ENCODE measurements at regions not wholly inside any gene's neighbourhood (a gene's known extent, or its start where the extent isn't known, plus 50 kb on each side); places are given as distances from the start of the nearest gene placed in this dataset.

DNA sequence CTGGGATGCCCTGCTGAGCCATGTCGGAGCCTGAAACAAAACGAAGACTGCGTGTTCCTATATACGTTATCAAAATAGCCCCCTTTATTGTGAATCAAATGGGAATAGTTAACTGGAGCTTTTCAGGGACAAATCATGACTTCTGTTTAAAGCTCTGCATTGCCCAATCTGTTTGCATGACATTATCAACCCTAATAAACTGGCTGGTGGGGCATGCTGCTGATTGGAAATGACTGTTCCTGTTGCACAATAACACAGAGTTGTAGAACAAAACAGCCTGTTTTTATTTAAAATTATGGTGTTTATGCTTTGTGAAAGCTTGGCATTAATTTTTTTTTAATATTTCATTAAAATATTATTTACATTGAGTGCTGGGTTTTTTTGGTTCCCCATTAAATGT is 215.5 kb downstream of the TMEM167A start:
- no peaks in the 10 kb centered on the region for H3K79me2 ChIP-seq (ENCODE audit: low read depth)
- peaks cover 64% of the 10 kb centered on the region for H3K4me1 Mint-ChIP-seq
- H3K9ac ChIP-seq = no peak overlapping the region
- no peak overlapping the region for H3K4me3 ChIP-seq
- peak overlapping the region; percentile 98 for H3K27ac Mint-ChIP-seq
- H3K4me3 Mint-ChIP-seq = peak overlapping the region; percentile 61
- no peak overlapping the region for H3K27ac ChIP-seq
- H3K4me1 ChIP-seq = peaks cover 60% of the 10 kb centered on the region
- H3K4me2 ChIP-seq = no peak overlapping the region
- H3K36me3 Mint-ChIP-seq = no peaks in the 10 kb centered on the region
- no peaks in the 10 kb centered on the region for H4K20me1 ChIP-seq (ENCODE audit: low read depth)
- H3K27me3 Mint-ChIP-seq (ENCODE audit: insufficient read depth, low read depth) = peaks cover 2% of the 10 kb centered on the region
- H3F3A ChIP-seq (ENCODE audit: low read depth) = peaks cover 36% of the 10 kb centered on the region
- H3K27me3 ChIP-seq = no peaks in the 10 kb centered on the region
- peaks cover 2% of the 10 kb centered on the region for H3K9me3 Mint-ChIP-seq
- TF ChIP-seq EZH2phosphoT487 (IDR thresholded peaks at IDR 0.05) (no peak), EZH2 (IDR thresholded peaks at IDR 0.05) (no peak)
- no peak for DNase-seq (ENCODE audit: low spot score)
- no peaks in the 10 kb centered on the region for H3K9me3 ChIP-seq (ENCODE audit: low read depth)
- no peaks in the 10 kb centered on the region for H3K36me3 ChIP-seq
- H2AFZ ChIP-seq (replicated peaks) = no peak overlapping the region

DNA sequence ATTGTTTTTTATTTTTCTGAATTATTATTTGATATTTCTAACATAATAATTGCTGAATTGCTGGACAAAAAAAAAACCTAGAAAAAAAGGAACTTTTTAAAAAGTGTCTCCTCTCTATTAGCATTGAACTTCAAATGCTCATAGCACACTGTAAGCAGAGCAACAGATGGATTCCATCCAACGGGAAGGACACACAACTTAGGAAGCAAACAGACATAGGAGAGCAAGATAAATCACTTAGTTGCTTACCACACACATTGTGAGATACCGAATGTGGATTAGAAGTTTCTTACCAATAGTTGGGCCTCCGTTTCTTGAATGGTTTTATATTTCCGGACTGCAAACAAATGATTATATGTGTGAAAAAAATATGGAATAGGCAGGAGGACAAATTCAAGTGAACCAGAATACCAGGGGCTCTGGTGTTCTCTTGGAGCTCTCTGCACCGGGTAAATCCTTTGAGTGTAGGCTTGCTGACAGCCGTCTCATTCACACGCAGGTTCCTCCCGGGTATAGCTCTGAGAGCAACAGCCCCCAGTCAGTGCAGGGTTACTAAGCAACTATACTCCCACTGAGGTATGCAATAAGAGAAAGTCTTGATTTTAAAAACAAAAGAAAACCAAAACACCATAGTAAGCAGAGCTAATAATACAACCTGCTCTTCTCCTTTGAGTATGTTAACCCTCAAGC is 217.6 kb downstream of the TMEM167A start:
- H3K9me3 ChIP-seq (ENCODE audit: low read depth) = no peaks in the 10 kb centered on the region
- H3F3A ChIP-seq (ENCODE audit: low read depth) = peaks cover 36% of the 10 kb centered on the region
- H3K27ac ChIP-seq = no peak overlapping the region
- H3K4me3 ChIP-seq = no peak overlapping the region
- peak overlapping the region; percentile 33 for H3K4me2 ChIP-seq
- no peak overlapping the region for H3K9ac ChIP-seq
- H3K4me1 ChIP-seq = peaks cover 64% of the 10 kb centered on the region
- Mint-ChIP-seq H3K27me3 (ENCODE audit: insufficient read depth, low read depth) (no peaks in the 10 kb centered on the region), H3K27ac (peak overlapping the region; percentile 62), H3K4me3 (peak overlapping the region; percentile 69), H3K9me3 (no peaks in the 10 kb centered on the region), H3K4me1 (peaks cover 67% of the 10 kb centered on the region), H3K36me3 (no peaks in the 10 kb centered on the region)
- H2AFZ ChIP-seq (replicated peaks) = no peak overlapping the region
- no peaks in the 10 kb centered on the region for H3K27me3 ChIP-seq
- H3K79me2 ChIP-seq (ENCODE audit: low read depth) = no peaks in the 10 kb centered on the region
- H3K36me3 ChIP-seq = no peaks in the 10 kb centered on the region
- no peak for TF ChIP-seq EZH2phosphoT487 (IDR thresholded peaks at IDR 0.05)
- no peak for TF ChIP-seq EZH2 (IDR thresholded peaks at IDR 0.05)
- TF ChIP-seq, protein P1, sequence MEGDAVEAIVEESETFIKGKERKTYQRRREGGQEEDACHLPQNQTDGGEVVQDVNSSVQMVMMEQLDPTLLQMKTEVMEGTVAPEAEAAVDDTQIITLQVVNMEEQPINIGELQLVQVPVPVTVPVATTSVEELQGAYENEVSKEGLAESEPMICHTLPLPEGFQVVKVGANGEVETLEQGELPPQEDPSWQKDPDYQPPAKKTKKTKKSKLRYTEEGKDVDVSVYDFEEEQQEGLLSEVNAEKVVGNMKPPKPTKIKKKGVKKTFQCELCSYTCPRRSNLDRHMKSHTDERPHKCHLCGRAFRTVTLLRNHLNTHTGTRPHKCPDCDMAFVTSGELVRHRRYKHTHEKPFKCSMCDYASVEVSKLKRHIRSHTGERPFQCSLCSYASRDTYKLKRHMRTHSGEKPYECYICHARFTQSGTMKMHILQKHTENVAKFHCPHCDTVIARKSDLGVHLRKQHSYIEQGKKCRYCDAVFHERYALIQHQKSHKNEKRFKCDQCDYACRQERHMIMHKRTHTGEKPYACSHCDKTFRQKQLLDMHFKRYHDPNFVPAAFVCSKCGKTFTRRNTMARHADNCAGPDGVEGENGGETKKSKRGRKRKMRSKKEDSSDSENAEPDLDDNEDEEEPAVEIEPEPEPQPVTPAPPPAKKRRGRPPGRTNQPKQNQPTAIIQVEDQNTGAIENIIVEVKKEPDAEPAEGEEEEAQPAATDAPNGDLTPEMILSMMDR (IDR thresholded peaks at IDR 0.05) = no peak
- no peaks in the 10 kb centered on the region for H4K20me1 ChIP-seq (ENCODE audit: low read depth)
- peak; percentile 18 for DNase-seq (ENCODE audit: low spot score)

DNA sequence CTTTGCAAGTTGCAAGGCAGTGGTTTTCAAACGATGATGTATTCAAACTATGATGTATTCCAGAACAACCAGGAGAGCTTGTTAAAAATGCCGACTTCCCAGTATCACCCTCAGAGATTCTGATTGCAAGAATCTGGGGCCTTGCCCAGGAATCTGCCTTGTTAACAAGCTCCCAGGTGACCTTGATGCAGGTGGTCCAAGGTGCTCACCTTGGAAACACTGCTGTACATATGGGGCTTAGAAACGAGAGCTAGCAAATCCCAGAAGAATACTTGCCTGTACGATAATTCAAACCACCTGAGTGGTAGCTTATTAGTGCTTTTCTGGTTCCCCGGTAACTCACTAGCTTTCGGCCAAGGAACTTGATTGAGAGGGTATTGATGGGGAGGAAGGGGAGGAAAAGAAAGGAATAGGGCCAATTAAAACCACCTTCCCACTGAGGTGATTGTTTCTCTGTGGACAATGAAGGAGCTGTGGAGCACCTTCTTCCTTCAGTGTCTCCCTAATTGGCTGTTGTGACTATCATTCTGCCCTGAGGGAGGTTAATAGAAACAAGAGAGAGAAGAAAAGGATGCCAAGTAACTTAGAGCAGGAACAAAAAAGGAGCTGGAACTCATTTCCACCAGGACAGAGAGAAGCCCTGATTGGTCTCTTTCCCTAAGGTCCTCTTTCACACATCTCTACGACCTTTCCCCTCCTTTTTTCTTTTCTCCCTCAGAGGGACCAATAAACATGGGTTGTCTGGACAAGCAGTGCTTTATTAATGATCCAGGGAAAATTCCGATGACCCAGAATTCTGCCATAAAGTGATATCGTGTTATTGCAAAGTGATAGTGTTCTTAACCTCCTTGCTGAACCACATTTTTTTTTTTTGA is 218.8 kb downstream of the TMEM167A start:
- Mint-ChIP-seq H3K36me3 (no peaks in the 10 kb centered on the region), H3K27ac (peak overlapping the region; percentile 64), H3K9me3 (no peaks in the 10 kb centered on the region), H3K4me3 (peak overlapping the region; percentile 69), H3K27me3 (ENCODE audit: insufficient read depth, low read depth) (no peaks in the 10 kb centered on the region), H3K4me1 (peaks cover 55% of the 10 kb centered on the region)
- no peaks in the 10 kb centered on the region for H3K9me3 ChIP-seq (ENCODE audit: low read depth)
- H3K27me3 ChIP-seq = no peaks in the 10 kb centered on the region
- H3F3A ChIP-seq (ENCODE audit: low read depth) = peaks cover 36% of the 10 kb centered on the region
- peak overlapping the region; percentile 33 for H3K4me2 ChIP-seq
- no peak overlapping the region for H3K9ac ChIP-seq
- peak; percentile 80 for DNase-seq (ENCODE audit: low spot score)
- no peaks in the 10 kb centered on the region for H3K79me2 ChIP-seq (ENCODE audit: low read depth)
- TF ChIP-seq EZH2phosphoT487 (IDR thresholded peaks at IDR 0.05) (peak; percentile 57), EZH2 (IDR thresholded peaks at IDR 0.05) (no peak)
- TF ChIP-seq, protein P1 (IDR thresholded peaks at IDR 0.05) = no peak
- no peak overlapping the region for H3K4me3 ChIP-seq
- H4K20me1 ChIP-seq (ENCODE audit: low read depth) = no peaks in the 10 kb centered on the region
- H3K27ac ChIP-seq = peak overlapping the region; percentile 11
- H3K36me3 ChIP-seq = no peaks in the 10 kb centered on the region
- H3K4me1 ChIP-seq = peaks cover 52% of the 10 kb centered on the region
- no peak overlapping the region for H2AFZ ChIP-seq (replicated peaks)
